CD14-positive monocyte (primary cell): ENCODE measurements at regions not wholly inside any gene's neighbourhood (a gene's known extent, or its start where the extent isn't known, plus 50 kb on each side); places are given as distances from the start of the nearest gene placed in this dataset.

ENCODE experiments used
- DNase-seq, 3 donors: peaks; one replicate each; pipeline ENCODE4 v3.0.0-alpha.2; 2011 to 2022
- H2AFZ ChIP-seq: 2 replicates; pipeline ENCODE4 v1.6.0; 2012; ENCODE audit warnings: mild to moderate bottlenecking, low read depth, low read length, inconsistent platforms; ENCODE audit not compliant: insufficient read depth, poor library complexity, severe bottlenecking
- H3K27ac ChIP-seq, 2 donors: 1 replicate in 1 of 2; 2 replicates in 1 of 2; pipeline ENCODE4 v1.5.1; 2012 to 2013; ENCODE audit warnings: low read length in 2 of 2, control low read depth in 1 of 2, inconsistent platforms in 1 of 2, low read depth in 1 of 2, mild to moderate bottlenecking in 1 of 2
- H3K27me3 ChIP-seq, 2 donors: one replicate each; pipeline versions ENCODE4 v1.6.0 to v1.6.1; 2011 to 2013; ENCODE audit warnings: low read length in 2 of 2; ENCODE audit not compliant: control insufficient read depth in 2 of 2, insufficient read depth in 2 of 2
- H3K36me3 ChIP-seq, 2 donors: replicated peaks in 1 of 2; 1 replicate in 1 of 2; 2 replicates in 1 of 2; pipeline versions ENCODE4 v1.5.1 to v1.6.1; 2012 to 2013; ENCODE audit warnings: low read length in 2 of 2, control low read depth in 1 of 2, inconsistent platforms in 1 of 2, mild to moderate bottlenecking in 1 of 2; ENCODE audit not compliant: insufficient read depth in 2 of 2, control insufficient read depth in 1 of 2
- H3K4me1 ChIP-seq, 2 donors: 1 replicate in 1 of 2; 2 replicates in 1 of 2; pipeline versions ENCODE4 v1.5.1 to v1.6.1; 2012 to 2013; ENCODE audit warnings: low read length in 2 of 2, control low read depth in 1 of 2, inconsistent platforms in 1 of 2, mild to moderate bottlenecking in 1 of 2, moderate library complexity in 1 of 2; ENCODE audit not compliant: insufficient read depth in 2 of 2, control insufficient read depth in 1 of 2
- H3K4me2 ChIP-seq: replicated peaks from 2 replicates; pipeline ENCODE3; 2012; ENCODE audit warnings: low read length, moderate library complexity, mild to moderate bottlenecking; ENCODE audit not compliant: poor library complexity, severe bottlenecking; ENCODE audit errors: extremely low read depth
- H3K4me3 ChIP-seq, 3 experiments: fragments of 200-600 bp in 1 of 3; sonication (generic) in 1 of 3; replicated peaks in 1 of 3; 1 replicate in 2 of 3; 2 replicates in 1 of 3; pipeline ENCODE4 v1.5.1; 2011 to 2013; ENCODE audit warnings: low read length in 3 of 3, mild to moderate bottlenecking in 3 of 3, control low read depth in 2 of 3, low read depth in 2 of 3, inconsistent platforms in 1 of 3, moderate library complexity in 1 of 3
- H3K79me2 ChIP-seq: 2 replicates; pipeline ENCODE4 v1.6.0; 2012; ENCODE audit warnings: mild to moderate bottlenecking, control low read depth, inconsistent platforms, low read length, moderate library complexity; ENCODE audit not compliant: insufficient read depth
- H3K9ac ChIP-seq: 2 replicates; pipeline ENCODE4 v1.6.0; 2017; ENCODE audit warnings: low read length, mild to moderate bottlenecking; ENCODE audit not compliant: insufficient read depth, poor library complexity, severe bottlenecking
- H3K9me3 ChIP-seq, 2 donors: replicated peaks in 1 of 2; 1 replicate in 1 of 2; 2 replicates in 1 of 2; pipeline versions ENCODE4 v1.5.1 to v1.6.1; 2012 to 2013; ENCODE audit warnings: low read length in 2 of 2, control low read depth in 1 of 2; ENCODE audit not compliant: control insufficient read depth in 1 of 2, insufficient read depth in 1 of 2
- H4K20me1 ChIP-seq: 2 replicates; pipeline ENCODE4 v1.6.0; 2012; ENCODE audit warnings: mild to moderate bottlenecking, low read length, control low read depth, moderate library complexity; ENCODE audit not compliant: insufficient read depth
- H3K27ac Mint-ChIP-seq, 7 donors: one replicate each; pipeline ENCODE4 v1.8.0; 2020; ENCODE audit warnings: mild to moderate bottlenecking in 7 of 7, mixed read lengths in 7 of 7, moderate library complexity in 6 of 7, inconsistent platforms in 2 of 7
- H3K27me3 Mint-ChIP-seq, 3 donors: one replicate each; pipeline ENCODE4 v1.8.0; 2021 to 2022; ENCODE audit warnings: low read depth in 3 of 3, mild to moderate bottlenecking in 3 of 3, mixed read lengths in 3 of 3, moderate library complexity in 3 of 3, inconsistent platforms in 1 of 3
- H3K36me3 Mint-ChIP-seq, 2 donors: one replicate each; pipeline ENCODE4 v1.8.0; 2020; ENCODE audit warnings: mixed read lengths in 2 of 2, inconsistent platforms in 1 of 2, mild to moderate bottlenecking in 1 of 2
- H3K4me1 Mint-ChIP-seq: one replicate; pipeline ENCODE4 v1.8.0; 2020; ENCODE audit warnings: mild to moderate bottlenecking, mixed read lengths
- H3K4me3 Mint-ChIP-seq, 2 donors: one replicate each; pipeline ENCODE4 v1.8.0; 2020; ENCODE audit warnings: mild to moderate bottlenecking in 2 of 2, mixed read lengths in 2 of 2, moderate library complexity in 1 of 2
- H3K9me3 Mint-ChIP-seq, 7 donors: one replicate each; pipeline ENCODE4 v1.8.0; 2020 to 2022; ENCODE audit warnings: mixed read lengths in 7 of 7, mild to moderate bottlenecking in 6 of 7, moderate library complexity in 6 of 7, inconsistent platforms in 2 of 7
- WGBS: methylation state at CpG from one replicate; pipeline ENCODE4 v1.1.5; 2013; ENCODE audit warnings: missing lambda C conversion rate; ENCODE audit not compliant: insufficient coverage; 5-methylcytosine and 5-hydroxymethylcytosine counted together
- intact Hi-C, 2 donors: fragments of 100-400 bp; cut with micrococcal nuclease; formaldehyde crosslinking; loops; one replicate each; pipeline versions ENCODE4 v1.15.0 to v1.15.1; 2023
- TF ChIP-seq, protein P1 (sequence below): fragments of 200-600 bp; IDR thresholded peaks from one replicate; pipeline ENCODE4 v1.8.0; 2022; ENCODE audit warnings: antibody characterized with exemption, mild to moderate bottlenecking

DNA sequence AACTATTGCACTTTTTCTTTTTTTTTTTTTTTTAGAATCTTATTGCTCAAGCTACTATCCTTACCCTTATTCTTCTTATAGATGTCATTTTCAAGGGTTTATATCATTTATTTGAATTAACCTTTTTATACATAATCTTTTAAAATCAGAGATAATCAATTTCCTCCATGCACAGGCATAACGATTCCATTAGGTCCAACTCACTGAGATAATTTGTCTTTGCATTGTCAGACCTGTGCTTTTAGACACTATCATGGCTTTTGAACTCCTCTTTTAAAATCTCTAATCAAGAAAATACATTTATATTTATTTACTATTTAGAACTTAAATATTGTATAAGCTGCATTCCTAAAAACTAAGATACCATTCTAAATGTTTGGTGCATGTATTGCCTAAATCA, 1454.9 kb downstream of the ZPLD1 start:
- no CpG with 5 or more reads among the region's 1 CpG for WGBS
- intact Hi-C loops = no loop called here
- no peak overlapping the region for H3K4me3 ChIP-seq
- TF ChIP-seq, protein P1, sequence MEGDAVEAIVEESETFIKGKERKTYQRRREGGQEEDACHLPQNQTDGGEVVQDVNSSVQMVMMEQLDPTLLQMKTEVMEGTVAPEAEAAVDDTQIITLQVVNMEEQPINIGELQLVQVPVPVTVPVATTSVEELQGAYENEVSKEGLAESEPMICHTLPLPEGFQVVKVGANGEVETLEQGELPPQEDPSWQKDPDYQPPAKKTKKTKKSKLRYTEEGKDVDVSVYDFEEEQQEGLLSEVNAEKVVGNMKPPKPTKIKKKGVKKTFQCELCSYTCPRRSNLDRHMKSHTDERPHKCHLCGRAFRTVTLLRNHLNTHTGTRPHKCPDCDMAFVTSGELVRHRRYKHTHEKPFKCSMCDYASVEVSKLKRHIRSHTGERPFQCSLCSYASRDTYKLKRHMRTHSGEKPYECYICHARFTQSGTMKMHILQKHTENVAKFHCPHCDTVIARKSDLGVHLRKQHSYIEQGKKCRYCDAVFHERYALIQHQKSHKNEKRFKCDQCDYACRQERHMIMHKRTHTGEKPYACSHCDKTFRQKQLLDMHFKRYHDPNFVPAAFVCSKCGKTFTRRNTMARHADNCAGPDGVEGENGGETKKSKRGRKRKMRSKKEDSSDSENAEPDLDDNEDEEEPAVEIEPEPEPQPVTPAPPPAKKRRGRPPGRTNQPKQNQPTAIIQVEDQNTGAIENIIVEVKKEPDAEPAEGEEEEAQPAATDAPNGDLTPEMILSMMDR = no peak
- no peak for DNase-seq
- no peak overlapping the region for H3K4me3 Mint-ChIP-seq
- H3K27me3 ChIP-seq = no peaks in the 10 kb centered on the region
- no peak overlapping the region for H3K4me2 ChIP-seq
- H3K27me3 Mint-ChIP-seq = no peaks in the 10 kb centered on the region
- no peaks in the 10 kb centered on the region for H3K36me3 Mint-ChIP-seq
- peaks cover 0 to 1% (median 0%) of the 10 kb centered on the region in 7 donors for H3K9me3 Mint-ChIP-seq
- no peaks in the 10 kb centered on the region for H3K9me3 ChIP-seq
- no peak overlapping the region for H3K9ac ChIP-seq
- H3K36me3 ChIP-seq = no peaks in the 10 kb centered on the region
- H2AFZ ChIP-seq = no peak overlapping the region
- no peaks in the 10 kb centered on the region for H4K20me1 ChIP-seq
- no peaks in the 10 kb centered on the region for H3K4me1 Mint-ChIP-seq
- no peaks in the 10 kb centered on the region for H3K4me1 ChIP-seq
- no peak overlapping the region for H3K27ac ChIP-seq
- no peak overlapping the region for H3K27ac Mint-ChIP-seq
- H3K79me2 ChIP-seq = no peaks in the 10 kb centered on the region

DNA sequence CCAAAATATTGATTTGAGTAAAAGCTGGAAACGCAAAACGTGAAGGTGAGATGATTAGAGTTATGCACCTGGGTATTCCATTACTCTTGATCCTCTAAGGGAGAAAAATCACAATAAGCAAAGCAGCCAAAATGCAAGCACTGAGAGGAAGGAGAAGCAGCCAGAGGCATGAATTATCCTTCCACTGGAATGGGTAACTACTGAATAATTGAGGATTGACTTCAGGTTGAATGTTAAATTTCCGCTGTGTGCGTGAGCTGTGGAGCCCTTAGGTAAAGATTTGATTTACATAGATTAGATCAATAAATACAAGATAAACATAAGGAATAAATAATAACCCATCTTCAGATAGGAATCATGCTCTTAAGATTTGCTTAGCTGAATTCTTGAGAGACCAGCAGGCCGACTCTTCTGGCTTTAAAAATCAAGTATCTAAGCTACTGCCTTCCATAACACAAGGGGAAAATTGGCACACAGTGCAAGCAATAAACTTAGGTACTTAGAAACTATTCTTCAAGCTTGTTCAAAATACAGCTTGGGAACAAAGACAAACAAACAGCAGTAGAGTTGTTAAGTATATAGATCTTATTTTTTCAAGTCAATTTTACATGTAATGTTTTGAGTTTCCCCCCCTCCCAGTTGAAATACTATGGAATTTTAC, 1459.5 kb downstream of the ZPLD1 start:
- no peak overlapping the region for H3K4me3 Mint-ChIP-seq
- TF ChIP-seq, protein P1 = no peak
- H2AFZ ChIP-seq = no peak overlapping the region
- H3K36me3 ChIP-seq = no peaks in the 10 kb centered on the region
- H3K27me3 Mint-ChIP-seq = no peaks in the 10 kb centered on the region
- no peaks in the 10 kb centered on the region for H3K4me1 Mint-ChIP-seq
- no peak overlapping the region for H3K4me2 ChIP-seq
- H3K4me1 ChIP-seq = no peaks in the 10 kb centered on the region
- H3K9me3 ChIP-seq = no peaks in the 10 kb centered on the region
- no peaks in the 10 kb centered on the region for H3K79me2 ChIP-seq
- peaks cover 0 to 3% (median 0%) of the 10 kb centered on the region in 7 donors for H3K9me3 Mint-ChIP-seq
- WGBS = 100% methylated on average over 2 of the region's 5 CpGs
- H3K36me3 Mint-ChIP-seq = no peaks in the 10 kb centered on the region
- intact Hi-C loops = no loop called here
- H3K4me3 ChIP-seq = no peak overlapping the region
- DNase-seq = no peak
- no peak overlapping the region for H3K27ac ChIP-seq
- no peaks in the 10 kb centered on the region for H4K20me1 ChIP-seq
- H3K9ac ChIP-seq = no peak overlapping the region
- no peaks in the 10 kb centered on the region for H3K27me3 ChIP-seq
- no peak overlapping the region for H3K27ac Mint-ChIP-seq
